ENCODE measurements at regions not wholly inside any gene's neighbourhood (a gene's known extent, or its start where the extent isn't known, plus 50 kb on each side); places are given as distances from the start of the nearest gene placed in this dataset.

GRCh38 chr16:72380283-72380682 lies 208.3 kb upstream of the PMFBP1 start:
- Mint-ChIP-seq H3K27me3 (ENCODE audit: low read depth in 3 of 3) (peaks cover 0 to 1% (median 1%) of the 10 kb centered on the region in 3 donors), H3K4me1 (no peaks in the 10 kb centered on the region), H3K36me3 (peaks cover 0 to 8% of the 10 kb centered on the region in 2 donors), H3K4me3 (no peak overlapping the region), H3K9me3 (peaks cover 0 to 9% (median 4%) of the 10 kb centered on the region in 7 donors), H3K27ac (no peak overlapping the region)
- Histone ChIP-seq H4K20me1 (ENCODE audit: insufficient read depth, low read length) (no peaks in the 10 kb centered on the region), H3K36me3 (replicated peaks in 1 of 2; ENCODE audit: control insufficient read depth in 1 of 2, insufficient read depth in 2 of 2, low read length in 2 of 2) (no peaks in the 10 kb centered on the region), H3K9me3 (replicated peaks in 1 of 2; ENCODE audit: control insufficient read depth in 1 of 2, insufficient read depth in 1 of 2, low read length in 2 of 2) (no peaks in the 10 kb centered on the region), H2AFZ (ENCODE audit: insufficient read depth, low read depth, low read length, poor library complexity, severe bottlenecking) (no peak overlapping the region), H3K27me3 (ENCODE audit: control insufficient read depth in 2 of 2, insufficient read depth in 2 of 2, low read length in 2 of 2) (no peaks in the 10 kb centered on the region), H3K4me2 (replicated peaks; ENCODE audit: extremely low read depth, low read length, poor library complexity, severe bottlenecking) (no peak overlapping the region), H3K79me2 (ENCODE audit: insufficient read depth, low read length) (no peaks in the 10 kb centered on the region), H3K4me1 (ENCODE audit: control insufficient read depth in 1 of 2, insufficient read depth in 2 of 2, low read length in 2 of 2) (no peaks in the 10 kb centered on the region), H3K27ac (ENCODE audit: low read depth in 1 of 2, low read length in 2 of 2) (no peak overlapping the region), H3K9ac (ENCODE audit: insufficient read depth, low read length, poor library complexity, severe bottlenecking) (no peak overlapping the region), H3K4me3 (replicated peaks in 1 of 3; ENCODE audit: low read depth in 2 of 3, low read length in 3 of 3) (no peak overlapping the region)
- intact Hi-C loops (cut with micrococcal nuclease), result no loop called here
- TF ChIP-seq, protein P1, sequence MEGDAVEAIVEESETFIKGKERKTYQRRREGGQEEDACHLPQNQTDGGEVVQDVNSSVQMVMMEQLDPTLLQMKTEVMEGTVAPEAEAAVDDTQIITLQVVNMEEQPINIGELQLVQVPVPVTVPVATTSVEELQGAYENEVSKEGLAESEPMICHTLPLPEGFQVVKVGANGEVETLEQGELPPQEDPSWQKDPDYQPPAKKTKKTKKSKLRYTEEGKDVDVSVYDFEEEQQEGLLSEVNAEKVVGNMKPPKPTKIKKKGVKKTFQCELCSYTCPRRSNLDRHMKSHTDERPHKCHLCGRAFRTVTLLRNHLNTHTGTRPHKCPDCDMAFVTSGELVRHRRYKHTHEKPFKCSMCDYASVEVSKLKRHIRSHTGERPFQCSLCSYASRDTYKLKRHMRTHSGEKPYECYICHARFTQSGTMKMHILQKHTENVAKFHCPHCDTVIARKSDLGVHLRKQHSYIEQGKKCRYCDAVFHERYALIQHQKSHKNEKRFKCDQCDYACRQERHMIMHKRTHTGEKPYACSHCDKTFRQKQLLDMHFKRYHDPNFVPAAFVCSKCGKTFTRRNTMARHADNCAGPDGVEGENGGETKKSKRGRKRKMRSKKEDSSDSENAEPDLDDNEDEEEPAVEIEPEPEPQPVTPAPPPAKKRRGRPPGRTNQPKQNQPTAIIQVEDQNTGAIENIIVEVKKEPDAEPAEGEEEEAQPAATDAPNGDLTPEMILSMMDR (IDR thresholded peaks at IDR 0.05), result no peak
- no CpG with 5 or more reads among the region's 1 CpG for WGBS (ENCODE audit: insufficient coverage)
- no peak for DNase-seq

DNA sequence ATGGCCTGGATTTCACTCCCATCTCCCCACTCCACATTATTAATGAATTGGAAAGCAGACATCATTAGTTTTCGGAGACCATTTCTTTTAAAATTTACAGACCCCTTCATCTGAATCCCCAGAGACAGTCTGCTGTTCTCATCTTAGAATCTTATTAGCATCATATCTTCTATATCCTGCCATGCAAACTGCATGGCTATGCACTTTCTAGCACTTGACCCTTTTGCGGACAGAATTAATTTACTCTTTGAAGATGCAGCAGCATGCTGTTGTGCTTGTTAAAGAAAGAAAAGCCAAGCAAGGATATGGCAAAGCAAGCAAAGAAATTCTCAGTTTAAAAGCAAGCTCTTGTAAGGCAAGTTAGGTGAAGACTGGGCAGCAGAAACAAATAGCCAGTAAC lies 201.2 kb upstream of the PMFBP1 start:
- intact Hi-C loops (cut with micrococcal nuclease), result no loop called here
- H3K27ac Mint-ChIP-seq, result no peak overlapping the region
- 100% methylated on average over 1 of the region's 2 CpGs for WGBS (ENCODE audit: insufficient coverage)

More for the DNA sequence above, 201.2 kb upstream of the PMFBP1 start:
- H3K4me1 Mint-ChIP-seq, result no peaks in the 10 kb centered on the region
- H3K4me2 ChIP-seq (replicated peaks; ENCODE audit: extremely low read depth, low read length, poor library complexity, severe bottlenecking), result no peak overlapping the region
- H2AFZ ChIP-seq (ENCODE audit: insufficient read depth, low read depth, low read length, poor library complexity, severe bottlenecking), result no peak overlapping the region
- H3K27ac ChIP-seq (ENCODE audit: low read depth in 1 of 2, low read length in 2 of 2), result no peak overlapping the region
- no peaks in the 10 kb centered on the region for H3K36me3 ChIP-seq (replicated peaks in 1 of 2; ENCODE audit: control insufficient read depth in 1 of 2, insufficient read depth in 2 of 2, low read length in 2 of 2)
- DNase-seq, result no peak
- H4K20me1 ChIP-seq (ENCODE audit: insufficient read depth, low read length), result no peaks in the 10 kb centered on the region
- H3K27me3 ChIP-seq (ENCODE audit: control insufficient read depth in 2 of 2, insufficient read depth in 2 of 2, low read length in 2 of 2), result no peaks in the 10 kb centered on the region
- no peaks in the 10 kb centered on the region for H3K79me2 ChIP-seq (ENCODE audit: insufficient read depth, low read length)
- no peak overlapping the region for H3K4me3 ChIP-seq (replicated peaks in 1 of 3; ENCODE audit: low read depth in 2 of 3, low read length in 3 of 3)
- TF ChIP-seq, protein P1 (IDR thresholded peaks at IDR 0.05), result no peak
- no peaks in the 10 kb centered on the region for H3K9me3 ChIP-seq (replicated peaks in 1 of 2; ENCODE audit: control insufficient read depth in 1 of 2, insufficient read depth in 1 of 2, low read length in 2 of 2)
- peaks cover 0 to 2% (median 0%) of the 10 kb centered on the region in 7 donors for H3K9me3 Mint-ChIP-seq
- no peaks in the 10 kb centered on the region for H3K4me1 ChIP-seq (ENCODE audit: control insufficient read depth in 1 of 2, insufficient read depth in 2 of 2, low read length in 2 of 2)
- H3K4me3 Mint-ChIP-seq, result no peak overlapping the region
- peaks cover 0 to 2% (median 0%) of the 10 kb centered on the region in 3 donors for H3K27me3 Mint-ChIP-seq (ENCODE audit: low read depth in 3 of 3)
- no peak overlapping the region for H3K9ac ChIP-seq (ENCODE audit: insufficient read depth, low read length, poor library complexity, severe bottlenecking)
- peaks cover 6 to 8% of the 10 kb centered on the region in 2 donors for H3K36me3 Mint-ChIP-seq
